Endothelial cell (in vitro differentiated cells): ENCODE measurements at regions not wholly inside any gene's neighbourhood (a gene's known extent, or its start where the extent isn't known, plus 50 kb on each side); places are given as distances from the start of the nearest gene placed in this dataset.
"Not testable (repeated sequence)": the region's sequence is repeated elsewhere in the genome, so short reads cannot be mapped to it uniquely, and the experiment has no call there.

ENCODE experiments used
- DNase-seq: peaks from one replicate; pipeline ENCODE4 v3.0.0; 2021; ENCODE audit warnings: low spot score
- H3K27ac Mint-ChIP-seq: one replicate; pipeline ENCODE4 v1.8.0; 2021; ENCODE audit warnings: mixed read lengths, inconsistent platforms; ENCODE audit not compliant: unreplicated experiment
- H3K27me3 Mint-ChIP-seq: one replicate; pipeline ENCODE4 v1.8.0; 2021; ENCODE audit warnings: mild to moderate bottlenecking, moderate library complexity, mixed read lengths, inconsistent platforms; ENCODE audit not compliant: unreplicated experiment
- H3K36me3 Mint-ChIP-seq: one replicate; pipeline ENCODE4 v1.8.0; 2021; ENCODE audit warnings: mild to moderate bottlenecking, low read depth, mixed read lengths, inconsistent platforms; ENCODE audit not compliant: unreplicated experiment
- H3K4me1 Mint-ChIP-seq: one replicate; pipeline ENCODE4 v1.8.0; 2021; ENCODE audit warnings: mild to moderate bottlenecking, mixed read lengths, inconsistent platforms; ENCODE audit not compliant: unreplicated experiment
- H3K4me3 Mint-ChIP-seq: one replicate; pipeline ENCODE4 v1.8.0; 2021; ENCODE audit warnings: mild to moderate bottlenecking, mixed read lengths, inconsistent platforms; ENCODE audit not compliant: unreplicated experiment
- H3K9me3 Mint-ChIP-seq: one replicate; pipeline ENCODE4 v1.8.0; 2021; ENCODE audit warnings: mixed read lengths, inconsistent platforms; ENCODE audit not compliant: unreplicated experiment
- CTCF ChIP-seq: fragments of 200-600 bp; sonication (generic); IDR thresholded peaks from one replicate; pipeline ENCODE4 v1.5.0; 2021; ENCODE audit warnings: antibody characterized with exemption; ENCODE audit not compliant: unreplicated experiment

GRCh38 chr3:68676136-68676535, 256.2 kb downstream of the TAFA4 start:
- Mint-ChIP-seq H3K9me3 (no peaks in the 10 kb centered on the region), H3K36me3 (no peaks in the 10 kb centered on the region), H3K27ac (no peak overlapping the region), H3K4me3 (no peak overlapping the region), H3K4me1 (no peaks in the 10 kb centered on the region), H3K27me3 (no peaks in the 10 kb centered on the region)
- DNase-seq, result no peak
- no peak for TF ChIP-seq CTCF

- no peak for TF ChIP-seq CTCF
- Mint-ChIP-seq H3K27ac (no peak overlapping the region), H3K27me3 (no peaks in the 10 kb centered on the region), H3K9me3 (no peaks in the 10 kb centered on the region), H3K4me3 (no peak overlapping the region), H3K36me3 (no peaks in the 10 kb centered on the region), H3K4me1 (no peaks in the 10 kb centered on the region)
- no peak for DNase-seq
Observed at GRCh38 chr3:68667346-68667745, 265.0 kb downstream of the TAFA4 start.

- no peak for TF ChIP-seq CTCF
- no peak overlapping the region for H3K27ac Mint-ChIP-seq
- H3K9me3 Mint-ChIP-seq, result no peaks in the 10 kb centered on the region
- no peaks in the 10 kb centered on the region for H3K36me3 Mint-ChIP-seq
- DNase-seq, result no peak
- H3K4me1 Mint-ChIP-seq, result no peaks in the 10 kb centered on the region
- H3K4me3 Mint-ChIP-seq, result no peak overlapping the region
- no peaks in the 10 kb centered on the region for H3K27me3 Mint-ChIP-seq
Observed at GRCh38 chr3:68666429-68667136, 265.8 kb downstream of the TAFA4 start.

GRCh38 chr3:68664276-68664675, 268.1 kb downstream of the TAFA4 start:
- H3K27ac Mint-ChIP-seq, result no peak overlapping the region
- no peaks in the 10 kb centered on the region for H3K4me1 Mint-ChIP-seq
- no peak for TF ChIP-seq CTCF
- no peak for DNase-seq
- no peaks in the 10 kb centered on the region for H3K36me3 Mint-ChIP-seq
- no peak overlapping the region for H3K4me3 Mint-ChIP-seq
- no peaks in the 10 kb centered on the region for H3K27me3 Mint-ChIP-seq
- no peaks in the 10 kb centered on the region for H3K9me3 Mint-ChIP-seq

- Mint-ChIP-seq H3K27me3 (no peaks in the 10 kb centered on the region), H3K9me3 (no peaks in the 10 kb centered on the region), H3K36me3 (no peaks in the 10 kb centered on the region), H3K27ac (no peak overlapping the region), H3K4me1 (no peaks in the 10 kb centered on the region), H3K4me3 (no peak overlapping the region)
- TF ChIP-seq CTCF, result no peak
- DNase-seq, result no peak
Observed at GRCh38 chr3:68662176-68662575, 270.2 kb downstream of the TAFA4 start.

GRCh38 chr3:68650657-68651056, 281.7 kb downstream of the TAFA4 start:
- not testable (repeated sequence) for H3K27ac Mint-ChIP-seq, H3K27me3 Mint-ChIP-seq, H3K36me3 Mint-ChIP-seq, DNase-seq, H3K9me3 Mint-ChIP-seq, H3K4me1 Mint-ChIP-seq, H3K4me3 Mint-ChIP-seq
